DOHH2 (cell line): ENCODE measurements at regions not wholly inside any gene's neighbourhood (a gene's known extent, or its start where the extent isn't known, plus 50 kb on each side); places are given as distances from the start of the nearest gene placed in this dataset.

Source experiments
- CTCF ChIP-seq: fragments of 200-600 bp; sonication (generic); IDR thresholded peaks from one replicate; pipeline ENCODE4 v1.5.1; 2014; ENCODE audit warnings: antibody characterized with exemption, mild to moderate bottlenecking, low read depth, low read length; ENCODE audit not compliant: poor library complexity, severe bottlenecking
- EZH2phosphoT487 ChIP-seq: fragments of 200-600 bp; sonication (generic); IDR thresholded peaks from 2 replicates; pipeline ENCODE4 v1.6.1; 2017; ENCODE audit warnings: borderline replicate concordance, mild to moderate bottlenecking, antibody characterized with exemption, low read length, moderate library complexity, mixed read lengths

GRCh38 chr15:54962637-54963036 is 234.1 kb downstream of the RSL24D1 start:
- no peak for TF ChIP-seq CTCF
- no peak for TF ChIP-seq EZH2phosphoT487
